ENCODE measurements at regions not wholly inside any gene's neighbourhood (a gene's known extent, or its start where the extent isn't known, plus 50 kb on each side); places are given as distances from the start of the nearest gene placed in this dataset.

DNA sequence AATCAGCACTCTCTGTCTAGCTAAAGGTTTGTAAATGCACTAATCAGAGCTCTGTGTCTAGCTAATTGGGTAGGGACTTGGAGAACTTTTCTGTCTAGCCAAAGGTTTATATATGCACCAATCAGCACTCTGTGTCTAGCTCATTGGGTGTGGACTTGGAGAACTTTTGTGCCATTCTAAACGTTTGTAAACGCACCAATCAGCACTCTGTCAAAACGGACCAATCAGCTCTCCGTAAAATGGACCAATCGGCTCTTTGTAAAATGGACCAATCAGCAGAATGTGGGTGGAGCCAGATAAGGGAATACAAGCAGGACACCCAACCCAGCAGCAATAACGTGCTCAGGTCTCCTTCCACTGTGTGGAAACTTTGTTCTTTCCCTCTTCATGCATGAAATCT is 298.6 kb upstream of the PTPRD start:
- TF ChIP-seq GATA2 (IDR thresholded peaks at IDR 0.05; ENCODE audit: low read depth, low read length) (no peak), GATA3 (IDR thresholded peaks at IDR 0.05; ENCODE audit: low read depth, low read length) (no peak)
